Left cardiac atrium (tissue), 4 donors: ENCODE measurements at regions not wholly inside any gene's neighbourhood (a gene's known extent, or its start where the extent isn't known, plus 50 kb on each side); places are given as distances from the start of the nearest gene placed in this dataset.
"Not testable (repeated sequence)": the region's sequence is repeated elsewhere in the genome, so short reads cannot be mapped to it uniquely, and the experiment has no call there.

Experiments used
- ATAC-seq, 2 donors: fragments of 200-7000 bp; cut with Tn5 transposase; one replicate each; pipeline ENCODE4 v1.9.1; 2020; ENCODE audit warnings: mild to moderate bottlenecking in 2 of 2, moderate library complexity in 2 of 2
- DNase-seq: peaks from one replicate; pipeline ENCODE4 v3.0.0-alpha.2; 2020
- intact Hi-C, 2 donors: fragments of 100-400 bp; cut with DNase I; formaldehyde crosslinking; loops; one replicate each; pipeline versions ENCODE4 v1.14.1 to v1.15.1; 2022 to 2023
- donor health status: DM: no; HTN: yes; CAD: no.
- donor health status: DM: no; HTN: yes; CAD: no; lungs with severe emphysema.
- donor health status: DM: yes; HTN: yes; CAD: no.
- donor health status: Dilated cardiomyopathy.

GRCh38 chr10:28089467-28089866, 90.6 kb upstream of the ODAD2 start:
- intact Hi-C loops = no loop called here
- ATAC-seq (no peak), DNase-seq (no peak)

DNA sequence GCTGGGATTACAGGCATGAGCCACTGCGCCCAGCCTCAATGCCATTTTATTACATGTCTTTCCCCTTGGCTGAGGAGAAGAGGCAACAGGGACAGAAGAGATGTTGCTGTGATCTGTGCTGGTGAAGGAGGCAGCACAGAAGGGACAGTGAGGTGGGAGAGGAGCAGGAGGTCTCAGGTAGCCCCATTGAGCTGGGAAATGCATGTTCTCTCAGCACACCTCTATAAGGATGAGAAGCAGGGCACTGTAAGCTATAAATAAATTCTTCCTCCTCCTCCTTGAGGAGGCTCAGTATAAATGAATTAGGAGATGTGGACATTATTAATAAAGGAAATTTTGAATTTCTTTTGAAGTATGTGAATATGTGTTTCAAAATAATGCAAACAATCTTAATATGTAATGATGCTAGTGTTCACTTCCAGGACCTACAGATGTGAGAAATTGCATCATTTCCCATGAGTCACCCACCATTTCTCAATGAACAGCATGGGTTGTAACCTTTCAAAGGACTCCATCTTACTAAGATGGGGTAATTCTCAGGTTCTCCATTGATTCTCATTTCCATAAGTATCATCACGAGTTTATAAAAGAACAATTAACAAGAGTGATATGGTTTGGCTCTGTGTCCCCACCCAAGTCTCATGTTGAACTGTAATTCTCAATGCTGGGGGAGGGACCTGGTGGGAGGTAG, 88.9 kb upstream of the ODAD2 start:
- intact Hi-C loops = no loop called here
- no peak for ATAC-seq

DNA sequence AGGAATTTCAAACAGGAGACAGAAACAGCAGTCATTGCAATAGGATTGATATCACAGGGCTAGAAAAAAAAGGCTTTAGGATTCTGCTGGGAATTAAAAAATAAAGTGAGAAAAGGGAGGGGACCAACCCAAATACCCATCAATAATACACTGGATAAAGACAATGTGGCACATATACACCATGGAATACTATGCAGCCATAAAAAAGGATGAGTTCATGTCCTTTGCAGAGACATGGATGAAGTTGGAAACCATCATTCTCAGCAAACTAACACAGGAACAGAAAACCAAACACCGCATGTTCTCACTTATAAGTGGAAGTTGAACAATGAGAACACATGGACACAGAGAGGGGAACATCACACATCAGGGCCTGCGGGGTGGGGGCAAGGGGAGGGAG, 86.9 kb upstream of the ODAD2 start:
- ATAC-seq, intact Hi-C loops, DNase-seq: not testable (repeated sequence)

More for the DNA sequence above, 88.9 kb upstream of the ODAD2 start:
- no peak for DNase-seq

GRCh38 chr10:28082885-28083284, 84.0 kb upstream of the ODAD2 start:
- no peak for DNase-seq
- intact Hi-C loops = no loop called here
- ATAC-seq = no peak

GRCh38 chr10:28082316-28082715, 83.4 kb upstream of the ODAD2 start:
- ATAC-seq (no peak), DNase-seq (no peak)
- intact Hi-C loops = no loop called here

- intact Hi-C loops = no loop called here
- DNase-seq (no peak), ATAC-seq (no peak)
Measured at GRCh38 chr10:28077889-28078288, 79.0 kb upstream of the ODAD2 start.

GRCh38 chr10:28075424-28075823, 76.5 kb upstream of the ODAD2 start:
- intact Hi-C loops = no loop called here
- ATAC-seq (no peak), DNase-seq (no peak)

GRCh38 chr10:28072573-28072972, 73.7 kb upstream of the ODAD2 start:
- intact Hi-C loops = no loop called here
- no peak for ATAC-seq

DNA sequence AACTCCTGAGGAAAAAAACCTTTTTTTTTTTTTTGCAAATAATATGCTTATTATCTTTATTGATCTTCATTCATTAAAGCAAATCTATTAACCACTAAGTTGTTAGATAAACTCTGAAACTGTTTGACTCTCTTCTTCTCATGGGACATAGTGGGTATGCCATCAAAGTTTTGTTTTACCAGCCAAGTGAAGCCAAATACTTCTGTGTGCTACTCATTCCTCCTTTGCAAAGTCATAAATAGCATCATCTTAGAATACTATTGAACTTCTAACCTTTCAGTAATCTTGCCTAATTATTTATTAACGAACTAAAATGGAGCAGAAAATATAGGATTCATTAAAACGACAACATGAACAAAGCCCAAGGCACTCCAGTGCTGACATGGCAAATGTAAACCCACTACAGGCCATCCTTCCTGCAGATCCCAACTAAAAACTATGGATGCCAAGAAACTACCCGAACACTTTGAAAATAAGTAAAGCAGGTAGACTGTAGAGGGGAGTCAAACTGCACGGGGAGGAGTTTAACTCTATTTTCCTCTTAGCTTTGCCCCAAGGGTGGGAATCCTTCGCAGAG, 61.2 kb upstream of the ODAD2 start:
- intact Hi-C loops = no loop called here
- ATAC-seq = no peak
- DNase-seq = no peak

More at GRCh38 chr10:28072573-28072972, 73.7 kb upstream of the ODAD2 start:
- DNase-seq = no peak

- DNase-seq = no peak
- intact Hi-C loops = no loop called here
- no peak for ATAC-seq
Measured at GRCh38 chr10:28058746-28059145, 59.9 kb upstream of the ODAD2 start.

DNA sequence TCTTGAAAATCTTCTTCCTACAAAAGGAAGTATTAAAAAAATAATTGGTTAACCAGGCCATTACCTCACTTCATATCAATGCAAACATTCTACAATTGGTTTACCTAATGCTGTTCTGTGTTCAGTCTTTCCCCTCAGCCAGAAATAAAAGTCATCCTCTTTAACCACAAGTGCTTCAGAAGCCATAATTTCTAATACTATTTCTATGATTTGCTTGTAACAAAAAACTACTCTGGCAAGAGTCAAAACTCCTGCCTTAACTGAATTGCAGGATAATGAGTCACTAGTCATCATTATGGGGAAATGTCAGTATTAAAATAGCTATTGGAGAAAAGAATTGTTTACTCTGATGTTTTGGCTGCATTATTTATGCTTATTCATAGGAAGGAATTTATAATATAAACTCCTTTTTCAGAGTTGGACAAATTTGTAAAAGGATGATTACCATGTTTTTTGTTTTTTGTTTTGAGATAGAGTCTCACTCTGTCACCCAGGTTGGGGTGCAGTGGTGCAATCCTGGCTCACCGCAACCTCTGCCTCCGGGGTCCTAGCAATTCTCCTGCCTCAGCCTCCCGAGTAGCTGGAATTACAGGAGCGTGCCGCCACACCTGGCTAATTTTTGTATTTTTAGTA, 55.5 kb upstream of the ODAD2 start:
- DNase-seq (no peak), ATAC-seq (peak in 1 of 2 donors; percentile 57)
- intact Hi-C loops = no loop called here

DNA sequence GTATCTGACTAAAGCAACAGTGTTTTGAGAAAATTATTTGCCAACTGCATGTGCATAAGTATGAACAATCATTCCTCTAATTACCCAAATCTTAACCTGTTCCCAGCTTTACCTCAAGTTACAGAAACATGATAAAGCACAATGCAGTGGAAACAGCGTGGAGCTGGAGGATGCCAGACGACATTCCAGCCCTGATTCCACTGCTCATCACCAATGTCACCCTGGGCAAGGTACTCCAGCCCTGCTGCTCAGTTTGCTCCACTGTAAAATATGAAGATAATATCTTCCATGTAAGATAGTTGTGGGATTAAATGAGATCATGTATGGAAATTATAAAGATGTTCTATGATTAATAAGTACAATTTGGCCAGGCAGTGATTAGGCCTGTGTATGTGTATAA, 50.4 kb upstream of the ODAD2 start:
- ATAC-seq = no peak

More for the DNA sequence above, 50.4 kb upstream of the ODAD2 start:
- intact Hi-C loops = no loop called here
- no peak for DNase-seq
